ENCODE measurements at regions not wholly inside any gene's neighbourhood (a gene's known extent, or its start where the extent isn't known, plus 50 kb on each side); places are given as distances from the start of the nearest gene placed in this dataset.

DNA sequence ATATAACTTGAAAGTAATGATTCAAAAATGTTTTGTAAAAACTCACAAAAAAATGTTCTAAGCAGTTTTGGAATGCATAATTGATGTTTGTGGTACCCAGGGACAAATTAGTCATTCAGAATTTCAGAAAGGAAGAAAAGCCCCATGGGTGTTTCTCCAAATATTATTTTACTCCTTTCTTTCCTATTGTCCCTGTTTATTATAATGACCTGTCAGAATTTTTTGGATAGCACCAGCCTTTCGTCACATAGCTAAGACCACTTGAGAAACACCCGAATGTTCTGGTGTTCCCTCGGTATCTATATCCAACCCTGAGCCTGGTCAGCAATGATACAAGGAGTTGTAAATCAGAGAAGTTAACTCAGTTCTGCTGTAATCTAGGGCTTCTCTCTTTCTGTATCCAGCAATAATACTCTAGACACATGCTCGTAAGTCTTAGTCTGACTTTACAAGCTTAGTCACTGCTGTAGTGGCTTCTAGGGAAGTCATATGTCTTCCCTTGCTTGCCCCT, 64.8 kb upstream of the MEOX2 start:
- DNase-seq (ENCODE audit: low spot score) = no peak

DNA sequence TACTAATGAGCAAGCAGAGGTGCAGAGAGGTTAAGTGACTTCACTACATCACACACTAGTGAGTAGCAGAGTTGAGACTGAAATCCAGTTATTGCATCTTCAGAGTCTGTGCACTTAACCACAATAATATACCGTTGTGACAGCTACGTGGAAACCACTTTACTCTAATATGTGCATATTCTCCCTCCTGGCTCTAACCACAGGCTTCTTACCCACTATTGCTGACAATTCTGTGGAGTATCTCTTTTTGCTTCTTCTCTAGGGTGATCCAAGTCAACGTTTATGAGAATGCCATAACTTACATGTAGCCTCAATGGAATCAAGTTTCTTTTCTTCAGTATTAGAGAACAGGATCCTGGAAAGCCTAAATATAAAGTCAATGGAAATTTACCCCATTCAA, 64.2 kb upstream of the MEOX2 start:
- no peak for DNase-seq (ENCODE audit: low spot score)

DNA sequence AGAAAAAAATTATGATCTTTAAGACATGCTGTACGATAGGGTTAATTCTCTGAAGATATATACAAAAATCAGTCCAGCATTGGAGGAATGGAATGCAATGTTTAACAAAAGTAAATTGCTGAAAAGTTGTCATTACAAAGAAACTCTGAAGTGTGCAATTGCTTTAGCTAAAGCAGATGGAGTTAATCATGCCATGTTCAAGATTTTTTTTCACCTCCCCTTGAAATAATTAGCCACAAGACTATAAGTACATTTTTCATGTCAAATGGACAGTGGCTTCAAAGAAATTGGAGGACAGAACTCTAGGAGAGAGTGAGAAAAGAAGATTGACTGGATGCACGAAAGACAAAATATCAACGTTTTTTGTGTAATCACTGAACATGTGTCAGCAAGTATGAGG, 63.1 kb upstream of the MEOX2 start:
- no peak for DNase-seq (ENCODE audit: low spot score)

DNA sequence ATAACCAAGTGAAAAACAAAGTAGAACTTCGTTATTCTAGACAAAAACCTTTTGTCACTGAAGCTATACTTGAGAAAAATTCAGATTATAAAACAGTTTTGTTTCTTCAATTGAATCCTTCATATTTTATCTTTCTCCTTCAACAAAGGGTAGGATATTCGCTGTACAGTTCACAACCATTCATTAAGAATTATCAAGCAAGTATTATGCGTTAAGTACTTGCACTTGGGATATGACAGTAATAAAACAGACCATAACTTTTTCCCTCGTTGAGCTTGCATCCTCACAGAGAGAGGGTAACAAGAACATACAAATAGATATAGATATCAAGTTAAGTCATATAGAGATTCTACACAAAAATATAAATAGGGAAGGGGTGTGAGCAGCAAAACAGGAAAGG, 61.2 kb upstream of the MEOX2 start:
- DNase-seq (ENCODE audit: low spot score) = no peak

DNA sequence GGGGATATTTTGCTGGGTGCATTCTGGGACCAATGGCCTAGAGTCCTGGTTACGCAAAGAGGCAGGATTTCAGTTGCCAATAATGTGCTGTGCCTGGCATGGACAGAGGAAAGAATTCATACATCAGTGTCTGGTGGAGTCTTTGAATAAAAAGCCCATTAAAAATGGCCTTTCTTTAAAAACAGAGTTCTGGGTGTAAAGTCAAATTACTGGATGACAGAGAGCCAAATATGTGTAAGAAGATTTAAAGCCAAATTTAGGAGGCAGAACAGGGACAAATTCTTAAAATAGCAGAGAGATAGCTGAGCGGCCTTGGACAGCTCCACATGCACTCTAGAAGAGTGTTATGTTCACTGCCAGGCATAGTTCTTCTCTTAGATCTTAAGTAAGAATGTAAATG, 60.8 kb upstream of the MEOX2 start:
- no peak for DNase-seq (ENCODE audit: low spot score)

DNA sequence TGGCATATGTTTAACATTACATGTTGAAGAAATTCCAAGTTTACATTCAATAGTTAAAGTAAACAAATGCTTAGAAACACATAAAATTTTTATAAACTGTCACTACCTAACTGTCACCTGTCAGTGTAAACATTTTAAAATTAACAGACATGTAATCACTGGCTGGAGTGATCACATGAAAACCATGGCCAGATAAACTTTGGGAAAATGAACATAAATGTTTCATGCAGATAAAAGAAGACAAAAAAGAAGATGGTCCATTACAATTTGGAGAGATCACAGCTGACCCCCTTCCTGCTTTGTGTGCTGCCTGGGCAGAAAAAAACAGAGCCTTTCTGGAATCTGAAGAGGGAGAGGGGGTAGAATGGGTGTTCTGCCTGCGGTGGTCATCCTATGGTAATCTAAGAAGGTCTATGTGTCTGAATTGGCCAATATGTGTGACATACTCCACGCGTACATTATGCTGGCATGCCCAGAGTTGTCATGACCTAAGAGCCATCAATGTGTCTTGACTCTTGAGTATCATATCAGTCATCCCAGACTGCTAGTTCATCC, 57.5 kb upstream of the MEOX2 start:
- DNase-seq (ENCODE audit: low spot score) = no peak

DNA sequence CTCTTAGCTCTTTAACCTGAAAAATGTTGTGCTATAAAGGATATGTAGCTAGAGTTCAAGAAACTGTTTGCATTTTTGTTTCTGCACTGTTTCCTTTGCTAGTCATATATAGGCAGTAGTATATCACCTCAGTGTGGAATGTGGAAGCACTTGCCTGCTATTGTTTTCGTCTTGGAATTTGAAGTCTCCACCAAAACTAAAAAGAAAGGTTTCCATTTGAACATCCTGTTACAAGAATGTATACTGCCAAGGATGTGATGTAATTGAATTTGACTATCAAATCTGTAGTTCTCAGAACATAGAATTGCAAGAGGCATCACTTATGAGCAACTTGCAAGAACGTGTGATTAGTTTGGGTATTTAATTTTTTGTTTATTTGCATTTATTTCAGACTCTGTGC, 51.1 kb upstream of the MEOX2 start:
- no peak for DNase-seq (ENCODE audit: low spot score)

Data from COLO829 (cell line).